GM21515 (cell line): ENCODE measurements at regions not wholly inside any gene's neighbourhood (a gene's known extent, or its start where the extent isn't known, plus 50 kb on each side); places are given as distances from the start of the nearest gene placed in this dataset.

Experiments
- ATAC-seq: cut with Tn5 transposase; IDR thresholded peaks from one replicate; pipeline ENCODE4 v1.9.1; 2021; ENCODE audit not compliant: unreplicated experiment

- no peak for ATAC-seq
Measured at GRCh38 chr2:185145316-185146121, 547.2 kb downstream of the ZNF804A start.

- ATAC-seq = no peak
Measured at GRCh38 chr2:185147361-185147760, 549.0 kb downstream of the ZNF804A start.

- no peak for ATAC-seq
Measured at GRCh38 chr2:185152186-185152585, 553.9 kb downstream of the ZNF804A start.

GRCh38 chr2:185161701-185162100 lies 563.4 kb downstream of the ZNF804A start:
- no peak for ATAC-seq

GRCh38 chr2:185174353-185174752 lies 564.3 kb upstream of the FSIP2 start:
- no peak for ATAC-seq

- ATAC-seq = no peak
Measured at GRCh38 chr2:185179743-185180142, 558.9 kb upstream of the FSIP2 start.

- no peak for ATAC-seq
Measured at GRCh38 chr2:185181901-185182300, 556.7 kb upstream of the FSIP2 start.

- no peak for ATAC-seq
Measured at GRCh38 chr2:185185044-185185443, 553.6 kb upstream of the FSIP2 start.

- ATAC-seq = no peak
Measured at GRCh38 chr2:185187421-185187820, 551.2 kb upstream of the FSIP2 start.

- no peak for ATAC-seq
Measured at GRCh38 chr2:185188656-185189055, 549.9 kb upstream of the FSIP2 start.

GRCh38 chr2:185201063-185201462 lies 537.5 kb upstream of the FSIP2 start:
- ATAC-seq = no peak

GRCh38 chr2:185202381-185202780 lies 536.2 kb upstream of the FSIP2 start:
- ATAC-seq = no peak

GRCh38 chr2:185202945-185203528 lies 535.6 kb upstream of the FSIP2 start:
- ATAC-seq = no peak

GRCh38 chr2:185208261-185208660 lies 530.3 kb upstream of the FSIP2 start:
- no peak for ATAC-seq

GRCh38 chr2:185215497-185215896 lies 523.1 kb upstream of the FSIP2 start:
- no peak for ATAC-seq

GRCh38 chr2:185219981-185220380 lies 518.6 kb upstream of the FSIP2 start:
- ATAC-seq = no peak

GRCh38 chr2:185222311-185222710 lies 516.3 kb upstream of the FSIP2 start:
- ATAC-seq = no peak

- no peak for ATAC-seq
Measured at GRCh38 chr2:185227391-185227790, 511.2 kb upstream of the FSIP2 start.

GRCh38 chr2:185239491-185239890 lies 499.1 kb upstream of the FSIP2 start:
- no peak for ATAC-seq

GRCh38 chr2:185240796-185241195 lies 497.8 kb upstream of the FSIP2 start:
- no peak for ATAC-seq

GRCh38 chr2:185241556-185241955 lies 497.0 kb upstream of the FSIP2 start:
- ATAC-seq = no peak

GRCh38 chr2:185242462-185242861 lies 496.1 kb upstream of the FSIP2 start:
- ATAC-seq = no peak

GRCh38 chr2:185245216-185245615 lies 493.4 kb upstream of the FSIP2 start:
- ATAC-seq = no peak
